Endothelial cell (in vitro differentiated cells): ENCODE measurements at regions not wholly inside any gene's neighbourhood (a gene's known extent, or its start where the extent isn't known, plus 50 kb on each side); places are given as distances from the start of the nearest gene placed in this dataset.

ENCODE experiments used
- DNase-seq: peaks from one replicate; pipeline ENCODE4 v3.0.0; 2021; ENCODE audit warnings: low spot score
- H3K27ac Mint-ChIP-seq: one replicate; pipeline ENCODE4 v1.8.0; 2021; ENCODE audit warnings: mixed read lengths, inconsistent platforms; ENCODE audit not compliant: unreplicated experiment
- H3K27me3 Mint-ChIP-seq: one replicate; pipeline ENCODE4 v1.8.0; 2021; ENCODE audit warnings: mild to moderate bottlenecking, moderate library complexity, mixed read lengths, inconsistent platforms; ENCODE audit not compliant: unreplicated experiment
- H3K36me3 Mint-ChIP-seq: one replicate; pipeline ENCODE4 v1.8.0; 2021; ENCODE audit warnings: mild to moderate bottlenecking, low read depth, mixed read lengths, inconsistent platforms; ENCODE audit not compliant: unreplicated experiment
- H3K4me1 Mint-ChIP-seq: one replicate; pipeline ENCODE4 v1.8.0; 2021; ENCODE audit warnings: mild to moderate bottlenecking, mixed read lengths, inconsistent platforms; ENCODE audit not compliant: unreplicated experiment
- H3K4me3 Mint-ChIP-seq: one replicate; pipeline ENCODE4 v1.8.0; 2021; ENCODE audit warnings: mild to moderate bottlenecking, mixed read lengths, inconsistent platforms; ENCODE audit not compliant: unreplicated experiment
- H3K9me3 Mint-ChIP-seq: one replicate; pipeline ENCODE4 v1.8.0; 2021; ENCODE audit warnings: mixed read lengths, inconsistent platforms; ENCODE audit not compliant: unreplicated experiment
- CTCF ChIP-seq: fragments of 200-600 bp; sonication (generic); IDR thresholded peaks from one replicate; pipeline ENCODE4 v1.5.0; 2021; ENCODE audit warnings: antibody characterized with exemption; ENCODE audit not compliant: unreplicated experiment

- Mint-ChIP-seq H3K36me3 (no peaks in the 10 kb centered on the region), H3K27ac (no peak overlapping the region), H3K4me1 (no peaks in the 10 kb centered on the region), H3K27me3 (no peaks in the 10 kb centered on the region), H3K9me3 (no peaks in the 10 kb centered on the region), H3K4me3 (no peak overlapping the region)
- no peak for TF ChIP-seq CTCF
- DNase-seq: no peak
Measured at GRCh38 chr2:8276026-8276425, 405.8 kb upstream of the ID2 start.

- DNase-seq: no peak
- H3K27me3 Mint-ChIP-seq: no peaks in the 10 kb centered on the region
- no peaks in the 10 kb centered on the region for H3K9me3 Mint-ChIP-seq
- H3K4me3 Mint-ChIP-seq: no peak overlapping the region
- no peak for TF ChIP-seq CTCF
- H3K27ac Mint-ChIP-seq: no peak overlapping the region
- no peaks in the 10 kb centered on the region for H3K4me1 Mint-ChIP-seq
- H3K36me3 Mint-ChIP-seq: no peaks in the 10 kb centered on the region
Measured at GRCh38 chr2:8277921-8278571, 403.8 kb upstream of the ID2 start.

- Mint-ChIP-seq H3K9me3 (no peaks in the 10 kb centered on the region), H3K36me3 (no peaks in the 10 kb centered on the region), H3K27ac (no peak overlapping the region), H3K27me3 (no peaks in the 10 kb centered on the region), H3K4me1 (no peaks in the 10 kb centered on the region), H3K4me3 (no peak overlapping the region)
- TF ChIP-seq CTCF: no peak
- no peak for DNase-seq
Measured at GRCh38 chr2:8278709-8279354, 403.0 kb upstream of the ID2 start.

GRCh38 chr2:8279506-8279905, 402.4 kb upstream of the ID2 start:
- H3K4me1 Mint-ChIP-seq: no peaks in the 10 kb centered on the region
- no peak for DNase-seq
- H3K4me3 Mint-ChIP-seq: no peak overlapping the region
- no peaks in the 10 kb centered on the region for H3K27me3 Mint-ChIP-seq
- no peaks in the 10 kb centered on the region for H3K9me3 Mint-ChIP-seq
- H3K27ac Mint-ChIP-seq: no peak overlapping the region
- no peak for TF ChIP-seq CTCF
- H3K36me3 Mint-ChIP-seq: no peaks in the 10 kb centered on the region

- Mint-ChIP-seq H3K9me3 (no peaks in the 10 kb centered on the region), H3K27ac (no peak overlapping the region), H3K36me3 (no peaks in the 10 kb centered on the region), H3K4me1 (no peaks in the 10 kb centered on the region), H3K27me3 (no peaks in the 10 kb centered on the region), H3K4me3 (no peak overlapping the region)
- TF ChIP-seq CTCF: no peak
- DNase-seq: no peak
Measured at GRCh38 chr2:8281234-8281633, 400.6 kb upstream of the ID2 start.
